ENCODE measurements at regions not wholly inside any gene's neighbourhood (a gene's known extent, or its start where the extent isn't known, plus 50 kb on each side); places are given as distances from the start of the nearest gene placed in this dataset.
A peak's percentile ranks its signal among the peaks of the same experiment; 100 is the strongest.
"Not testable (repeated sequence)": the region's sequence is repeated elsewhere in the genome, so short reads cannot be mapped to it uniquely, and the experiment has no call there.

DNA sequence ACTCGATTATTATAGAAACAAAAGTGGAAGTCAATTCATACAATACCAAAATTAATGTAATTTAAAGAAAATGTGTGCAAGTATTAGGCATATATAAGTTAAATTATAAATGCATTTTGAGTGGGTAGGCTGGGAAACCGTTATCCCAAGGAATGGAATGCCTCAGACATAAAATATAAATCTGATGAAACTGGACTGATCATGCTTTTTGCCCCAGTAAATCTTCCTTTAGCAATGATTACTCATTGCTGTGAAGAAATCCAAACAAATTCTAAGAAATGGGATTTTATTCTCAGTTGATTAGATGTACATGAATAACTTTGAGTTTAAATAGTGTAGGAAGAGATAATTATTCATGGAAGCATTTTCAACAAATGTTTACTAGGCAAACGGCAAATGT is 185.5 kb upstream of the KCNMB2 start:
- DNase-seq = no peak

DNA sequence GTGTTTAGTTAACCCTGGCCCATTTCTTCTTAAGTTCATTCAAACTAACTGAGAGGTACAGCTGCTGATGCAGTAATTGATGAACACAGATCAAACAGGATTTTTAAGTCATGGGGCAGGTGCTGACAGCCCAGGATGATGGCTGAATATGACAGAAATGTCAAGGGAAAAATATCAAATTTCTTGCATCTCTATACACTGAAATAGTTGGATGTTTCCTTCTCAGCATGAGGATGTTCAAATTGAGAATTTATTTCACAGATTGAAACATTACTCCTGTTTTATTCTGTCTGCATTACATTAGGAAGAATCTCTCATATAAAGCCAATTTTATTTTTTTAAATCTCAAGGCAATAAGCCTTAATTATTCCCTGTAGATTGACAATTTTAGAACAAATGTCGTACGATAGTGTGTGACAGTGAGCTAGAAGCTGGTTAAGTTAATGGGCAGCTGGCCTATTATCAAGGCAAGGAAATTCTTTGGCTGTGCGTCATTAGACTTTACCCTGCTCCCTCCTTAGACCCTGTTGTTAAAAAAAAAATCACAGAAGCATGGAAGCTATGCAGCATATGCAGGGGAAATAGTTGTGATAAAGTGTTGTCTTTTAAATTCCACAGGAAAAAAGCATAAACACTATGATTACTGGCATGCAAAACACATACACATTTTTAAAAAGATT is 183.8 kb upstream of the KCNMB2 start:
- DNase-seq = peak; percentile 85

DNA sequence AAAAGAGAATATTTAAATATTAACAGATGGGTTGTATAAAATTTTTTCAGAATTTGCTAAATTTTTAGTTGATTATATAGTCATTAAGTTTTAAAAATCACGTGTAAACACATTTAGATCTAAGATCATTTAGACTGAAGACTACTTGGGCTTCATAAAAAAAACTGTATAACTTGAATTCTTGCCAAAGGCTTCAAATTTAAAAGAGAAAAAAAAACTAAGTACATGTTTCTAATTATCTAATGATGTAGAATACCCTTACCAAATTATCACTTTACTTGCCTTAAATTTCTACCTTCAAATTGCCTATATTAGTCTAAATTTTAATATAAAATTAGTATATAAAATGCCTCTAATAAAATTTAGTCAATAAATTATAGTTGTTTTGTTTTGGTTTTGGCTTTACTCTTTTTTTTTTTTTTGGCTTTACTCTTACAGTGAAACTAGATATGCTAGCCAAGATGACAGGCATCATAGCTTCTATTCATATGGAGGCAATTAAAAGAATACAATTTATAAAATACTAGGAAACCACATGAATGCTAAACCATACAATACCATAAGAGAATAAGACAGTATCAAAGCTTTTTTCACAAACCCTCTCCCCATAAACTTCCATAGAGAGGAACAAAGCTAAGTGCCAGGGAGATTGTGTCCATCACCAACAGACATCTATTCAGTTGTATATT is 183.1 kb upstream of the KCNMB2 start:
- DNase-seq = no peak

DNA sequence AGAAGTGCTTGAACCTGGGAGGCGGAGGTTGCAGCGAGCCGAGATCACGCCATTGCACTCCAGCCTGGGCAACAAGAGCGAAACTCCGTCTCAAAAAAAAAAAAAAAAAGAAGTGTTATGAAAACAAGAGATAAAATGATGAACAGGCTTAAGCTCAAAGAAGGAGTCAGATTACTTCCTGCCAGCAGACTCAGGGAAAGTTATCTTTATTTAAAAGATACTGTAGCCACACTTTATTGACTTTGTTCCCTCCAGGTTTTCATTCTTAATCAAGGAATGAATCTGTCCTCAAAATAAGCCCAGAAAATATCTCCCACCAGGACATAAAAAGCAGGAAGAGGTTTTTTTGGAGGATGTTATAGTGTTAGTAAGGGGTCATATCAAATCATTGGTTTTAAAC is 176.5 kb upstream of the KCNMB2 start:
- no peak for DNase-seq

DNA sequence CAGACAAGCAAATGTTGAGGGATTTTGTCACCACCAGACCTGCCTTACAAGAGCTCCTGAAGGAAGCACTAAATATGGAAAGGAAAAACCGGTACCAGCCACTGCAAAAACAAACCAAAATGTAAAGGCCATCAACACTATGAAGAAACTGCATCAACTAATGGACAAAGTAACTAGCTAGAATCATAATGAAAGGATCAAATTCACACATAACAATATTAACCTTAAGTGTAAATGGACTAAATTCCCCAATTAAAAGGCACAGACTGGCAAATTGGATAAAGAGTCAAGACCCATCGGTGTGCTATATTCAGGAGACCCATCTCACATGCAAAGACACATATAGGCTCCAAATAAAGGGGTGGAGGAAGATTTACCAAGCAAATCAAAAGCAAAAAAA is 173.2 kb upstream of the KCNMB2 start:
- DNase-seq = not testable (repeated sequence)

DNA sequence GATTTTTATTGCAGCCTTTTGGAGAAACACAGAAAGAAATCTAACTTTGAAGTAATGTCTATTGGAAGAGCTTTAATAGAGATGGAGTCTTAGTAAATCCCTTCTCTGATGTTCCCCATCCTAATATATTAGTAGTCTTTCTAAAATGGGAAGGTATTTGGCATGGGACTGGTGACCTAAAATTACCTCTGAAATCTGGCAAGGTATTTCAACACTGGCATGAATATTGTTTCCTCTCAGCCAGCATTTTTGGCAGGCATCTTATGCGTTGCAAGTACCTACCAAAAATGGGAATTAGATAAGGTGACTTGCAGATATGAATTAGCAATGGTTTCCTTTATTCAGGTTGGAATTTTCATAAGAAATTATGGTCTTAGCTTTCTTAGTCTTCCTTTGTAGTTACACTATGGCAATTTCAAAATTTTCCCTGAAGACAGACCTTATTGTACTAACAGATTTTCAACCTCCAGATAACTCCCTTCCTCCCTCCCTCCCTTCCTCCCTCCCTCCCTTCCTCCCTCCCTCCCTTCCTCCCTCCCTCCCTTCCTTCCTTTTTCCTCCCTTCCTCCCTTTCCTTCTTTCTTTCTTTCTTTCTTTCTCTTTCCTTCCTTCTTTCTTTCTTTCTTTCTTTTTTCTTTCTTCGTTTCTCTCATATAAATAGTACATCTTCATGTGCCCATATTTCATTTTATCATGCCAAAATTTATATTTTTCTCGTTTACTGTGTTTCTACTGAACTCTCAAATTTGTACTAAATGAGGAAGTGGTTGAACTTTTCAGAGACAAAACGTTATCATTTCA is 168.2 kb upstream of the KCNMB2 start:
- DNase-seq = peak; percentile 56

DNA sequence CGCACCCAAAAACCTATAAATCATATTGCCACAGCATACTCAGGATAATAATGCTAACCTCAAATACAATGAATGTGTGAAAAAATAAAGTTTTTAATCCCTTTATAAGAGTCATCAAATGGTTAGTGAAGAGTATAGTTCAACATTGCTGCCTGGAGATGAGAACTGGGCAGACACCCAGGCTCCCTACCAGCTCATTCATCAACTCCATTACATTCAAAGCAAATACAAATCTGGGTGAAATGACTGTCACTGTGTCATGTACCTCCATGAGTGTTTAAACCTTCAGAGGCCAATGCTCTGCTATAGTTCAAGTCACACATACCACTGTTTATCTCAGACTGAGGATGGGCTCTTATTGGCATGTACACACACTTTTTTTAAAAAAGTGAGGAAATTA is 167.2 kb upstream of the KCNMB2 start:
- DNase-seq = no peak

DNA sequence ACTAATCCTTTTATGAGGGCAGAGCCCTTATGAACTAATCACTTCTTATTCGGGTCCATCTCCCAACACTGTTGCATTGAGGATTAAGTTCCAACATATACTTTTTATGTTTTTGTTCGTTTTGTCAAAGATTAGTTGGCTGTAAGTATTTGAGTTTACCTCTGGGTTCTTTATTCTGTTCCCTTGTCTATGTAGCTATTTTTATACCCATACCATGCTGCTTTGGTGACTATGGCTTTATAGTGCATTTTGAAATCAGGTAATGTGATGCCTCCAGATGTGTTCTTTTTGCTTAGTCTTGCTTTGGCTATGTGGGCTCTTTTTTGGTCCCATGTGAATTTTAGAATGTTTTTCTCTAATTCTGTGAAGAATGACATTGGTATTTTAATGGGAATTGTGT is 166.4 kb upstream of the KCNMB2 start:
- DNase-seq = no peak

DNA sequence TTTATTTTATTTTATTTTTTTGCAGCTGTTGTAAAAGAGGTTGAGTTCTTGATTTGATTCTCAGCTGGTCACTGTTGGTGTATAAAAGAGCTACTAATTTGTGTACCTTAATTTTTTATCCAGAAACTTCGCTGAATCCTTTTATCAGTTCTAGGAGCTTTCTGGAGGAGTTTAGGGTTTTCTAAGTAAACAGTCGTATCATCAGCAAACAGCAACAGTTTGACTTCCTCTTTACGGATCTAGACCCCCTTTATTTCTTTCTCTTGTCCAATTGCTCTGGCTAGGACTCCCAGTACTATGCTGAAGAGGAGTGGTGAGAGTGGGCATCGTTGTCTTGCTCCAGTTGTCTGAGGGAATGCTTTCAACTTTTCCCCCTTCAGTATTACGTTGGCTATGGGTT is 165.8 kb upstream of the KCNMB2 start:
- DNase-seq = no peak

DNA sequence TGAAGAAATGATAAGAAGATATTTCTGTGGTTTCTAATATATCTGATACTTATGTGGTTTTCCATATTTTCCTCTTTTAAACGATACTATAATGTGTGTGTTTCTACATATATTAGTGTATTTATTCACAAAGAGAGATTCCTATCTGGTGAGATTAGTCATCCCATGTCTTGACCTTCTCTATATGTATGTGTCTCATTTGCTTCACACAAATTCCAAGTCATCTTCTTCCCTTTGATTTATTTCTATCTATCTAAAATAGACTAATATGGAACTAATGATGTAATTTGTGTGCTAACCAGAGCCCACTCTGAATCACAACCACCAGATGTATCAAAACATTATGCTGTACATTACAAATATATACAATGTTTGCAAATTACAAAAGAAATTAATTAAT is 154.7 kb upstream of the KCNMB2 start:
- no peak for DNase-seq

DNA sequence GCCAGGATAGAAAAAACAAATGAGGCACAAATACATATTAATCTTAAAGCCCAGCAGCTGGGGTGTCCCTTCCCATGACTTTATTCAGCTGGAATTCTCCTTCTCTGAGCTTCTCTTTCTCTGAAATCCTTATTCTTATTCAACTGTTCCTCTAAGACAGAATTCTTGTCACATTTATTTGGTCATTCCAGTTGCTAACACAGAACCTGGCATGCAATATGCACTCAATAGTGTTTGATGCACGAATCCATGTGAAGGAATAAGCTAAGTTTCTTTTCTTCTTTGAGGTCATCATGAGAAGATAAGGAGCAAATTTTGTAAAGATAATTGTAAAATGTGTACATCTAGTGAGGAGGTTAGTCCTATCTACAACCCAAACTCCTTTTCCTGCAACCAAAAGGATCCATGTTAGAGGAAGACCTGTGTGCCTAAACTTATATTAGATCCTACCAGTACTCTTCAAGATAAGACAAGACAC is 154.2 kb upstream of the KCNMB2 start:
- DNase-seq = no peak

DNA sequence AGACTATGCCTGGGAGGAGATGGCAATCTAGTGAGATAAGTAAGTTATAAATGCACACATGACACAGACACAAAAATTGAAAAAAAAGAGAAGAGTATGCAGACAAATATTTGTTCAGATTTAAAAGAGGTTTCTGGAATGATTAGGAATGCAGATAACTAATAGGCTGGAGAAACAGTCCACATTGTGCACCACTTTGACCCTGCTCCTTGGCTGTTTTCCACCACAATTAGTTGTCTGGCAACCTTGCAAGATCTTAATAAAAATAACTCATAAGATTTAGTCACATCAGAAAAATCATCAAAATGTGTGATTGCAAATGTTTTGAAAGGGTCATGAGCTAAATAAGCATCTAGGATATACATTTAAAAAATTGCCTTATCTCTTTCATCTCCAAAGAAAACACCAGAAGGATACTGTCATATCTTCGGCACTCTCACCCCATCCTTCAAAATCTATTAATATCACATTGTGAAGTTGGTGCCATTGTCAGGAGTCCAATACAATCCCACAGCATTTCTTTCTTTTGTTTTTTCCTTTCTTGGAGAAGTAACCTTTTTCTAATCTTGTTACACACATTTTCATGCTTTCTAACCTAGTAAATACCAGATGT is 153.7 kb upstream of the KCNMB2 start:
- peak; percentile 19 for DNase-seq

DNA sequence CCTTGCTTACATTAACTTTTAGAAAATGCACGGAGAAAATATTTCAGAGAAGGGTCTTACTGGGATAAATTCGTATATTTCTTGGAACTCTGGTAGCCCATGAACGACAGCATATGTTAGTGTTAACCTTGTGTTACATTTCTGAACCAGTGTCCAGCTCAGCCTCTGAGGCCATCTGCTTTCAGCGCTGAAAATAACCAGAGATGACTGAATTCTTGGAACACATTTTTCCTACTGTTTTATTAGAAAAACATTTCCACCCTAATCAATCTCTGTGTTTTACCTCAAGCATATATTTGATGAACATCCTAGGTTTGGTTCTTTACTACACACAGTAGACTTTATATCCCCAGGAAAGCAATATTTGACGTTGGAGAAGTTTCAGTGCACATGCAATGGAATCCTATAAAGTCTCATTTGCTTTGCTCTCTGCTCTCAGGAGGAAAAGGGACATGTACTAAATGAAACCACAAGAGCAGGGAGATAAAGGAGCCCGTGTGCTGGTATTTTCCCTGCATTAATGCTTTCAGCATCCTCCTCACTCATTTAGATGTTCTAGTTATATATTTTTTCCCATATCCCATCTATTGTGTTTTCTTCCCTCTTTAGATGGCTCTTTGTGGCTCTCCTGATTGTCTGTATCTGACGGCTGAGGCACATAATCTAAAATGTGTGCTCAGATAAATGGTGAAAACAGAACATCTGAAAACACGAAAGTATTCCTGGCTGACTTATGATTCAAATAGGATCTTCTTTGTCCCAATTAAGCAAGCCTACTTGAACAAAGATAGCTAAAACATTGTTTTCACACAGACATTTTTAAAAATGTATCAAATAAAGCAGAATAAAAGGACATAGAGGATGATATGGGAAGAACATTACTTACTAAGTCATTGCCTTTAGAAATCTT is 151.7 kb upstream of the KCNMB2 start:
- no peak for DNase-seq

DNA sequence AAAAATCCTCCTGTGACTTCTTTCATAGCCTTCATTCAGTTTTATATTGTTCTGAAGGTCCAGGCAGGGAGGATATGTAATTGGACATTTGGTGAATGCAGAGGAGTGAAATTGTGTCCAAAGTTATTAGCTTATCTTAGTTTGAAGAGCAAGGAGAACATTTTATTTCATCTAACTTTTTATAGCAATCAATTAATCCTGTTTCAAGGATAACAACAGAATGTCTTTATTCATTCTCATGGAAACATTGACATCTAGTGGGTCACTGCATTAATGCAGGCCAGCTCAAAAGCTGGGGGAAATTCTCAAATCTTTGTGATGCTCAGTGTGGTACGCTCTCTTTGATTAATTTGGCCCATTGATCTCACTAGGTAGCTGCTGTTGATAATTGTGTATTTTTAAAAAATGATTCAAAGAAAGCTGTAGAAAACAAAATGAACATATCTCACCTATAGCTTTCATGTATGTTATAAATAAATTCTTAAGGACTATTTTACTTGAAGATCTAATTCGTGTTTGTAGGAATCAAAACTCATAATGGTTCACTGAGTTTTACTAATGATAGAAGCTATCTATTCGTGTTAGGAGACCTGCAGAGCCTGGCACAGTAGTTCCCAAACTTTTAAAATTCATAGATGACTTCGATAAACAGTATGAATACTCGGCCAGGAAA is 150.8 kb upstream of the KCNMB2 start:
- DNase-seq = no peak

DNA sequence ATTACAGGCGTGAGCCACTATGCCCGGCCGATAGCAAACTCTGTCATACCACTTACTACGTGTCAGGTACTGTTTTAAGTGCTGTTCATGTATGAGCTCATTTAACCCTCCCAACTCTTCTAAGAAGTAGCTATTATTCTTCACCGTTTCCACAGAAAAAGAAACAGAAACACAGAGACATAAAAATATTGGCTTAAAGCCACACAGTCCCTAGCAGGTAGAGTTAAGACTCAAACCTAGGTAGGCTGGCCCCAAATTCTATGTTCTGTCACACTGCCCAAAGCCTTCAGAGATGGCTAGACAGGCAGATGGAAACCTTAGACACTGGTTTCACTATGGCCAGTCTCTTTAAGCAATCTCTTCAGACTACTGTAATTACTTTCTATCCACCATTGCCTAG is 149.8 kb upstream of the KCNMB2 start:
- DNase-seq = no peak

DNA sequence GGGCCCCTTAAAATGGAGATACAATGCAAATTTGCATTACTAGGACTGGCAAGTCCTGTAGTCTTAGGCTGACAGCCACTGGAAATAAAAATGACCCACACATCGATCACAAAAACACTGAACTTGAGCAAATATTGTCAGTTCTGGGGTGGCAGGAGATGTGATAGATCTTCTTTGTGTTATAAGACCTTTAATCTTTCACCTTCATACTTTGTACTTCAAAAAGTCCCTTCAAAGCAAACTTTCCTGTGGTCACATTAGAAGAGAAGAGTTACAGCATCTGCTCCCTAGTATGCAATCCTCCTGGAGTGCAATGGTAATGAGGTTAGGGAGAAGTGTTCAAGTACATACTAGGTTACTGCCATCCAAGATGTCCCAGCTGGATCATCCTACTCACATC is 149.4 kb upstream of the KCNMB2 start:
- DNase-seq = no peak

DNA sequence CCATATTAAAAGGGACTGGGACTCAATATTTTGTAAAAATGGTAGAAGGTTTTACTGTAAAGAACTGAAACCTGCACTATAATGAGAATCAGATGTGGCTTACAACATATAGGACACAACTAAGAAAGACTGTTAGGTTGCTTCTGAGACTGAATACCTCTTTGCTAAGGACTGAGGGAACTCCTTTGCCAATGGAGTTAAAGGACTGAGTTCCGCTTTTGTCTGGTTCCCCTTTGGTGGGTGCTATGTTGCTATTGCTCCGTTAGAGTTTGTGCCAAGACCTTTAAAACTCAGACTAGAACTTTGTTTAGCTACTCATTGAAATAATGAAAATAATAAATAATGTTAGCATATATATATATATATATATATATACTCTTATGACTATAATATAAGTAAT is 147.8 kb upstream of the KCNMB2 start:
- DNase-seq = no peak

DNA sequence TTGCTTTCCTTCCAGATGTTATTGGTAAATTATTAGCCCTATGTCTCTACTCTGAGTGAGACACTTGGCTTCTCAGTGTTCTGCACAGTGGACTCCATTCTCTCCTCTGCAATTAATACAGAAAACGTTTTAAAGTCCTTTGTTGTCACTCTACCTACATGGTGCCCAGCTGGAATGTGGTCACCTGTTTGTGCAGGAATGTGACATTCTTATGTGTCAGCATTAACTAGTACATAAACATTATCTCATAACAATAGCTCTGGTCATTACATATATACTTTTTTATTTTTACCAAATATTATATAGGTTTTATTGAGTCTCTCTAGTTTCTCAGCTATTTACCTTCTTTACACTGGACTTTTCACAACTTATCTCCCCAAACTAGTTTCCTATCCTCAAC is 147.0 kb upstream of the KCNMB2 start:
- no peak for DNase-seq

DNA sequence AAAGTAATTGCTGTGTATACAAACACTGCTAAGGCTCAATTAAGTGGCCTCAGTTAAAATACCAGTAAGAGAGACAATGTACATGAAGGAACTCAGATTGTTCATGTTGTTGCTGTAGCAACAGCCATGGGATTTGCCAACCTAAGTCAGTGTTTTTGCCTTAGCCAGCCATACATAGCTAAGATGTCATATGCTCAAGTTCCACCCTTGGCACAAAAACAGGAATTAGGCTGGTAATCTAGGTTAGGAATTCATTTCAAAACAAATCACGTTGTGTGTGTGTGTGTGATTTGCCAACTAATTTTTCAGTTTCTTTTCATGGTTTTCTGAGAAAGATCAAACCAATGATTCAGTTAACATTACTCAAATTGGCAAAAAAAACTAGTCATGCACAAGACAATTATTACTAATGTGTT is 143.7 kb upstream of the KCNMB2 start:
- DNase-seq = peak; percentile 22

DNA sequence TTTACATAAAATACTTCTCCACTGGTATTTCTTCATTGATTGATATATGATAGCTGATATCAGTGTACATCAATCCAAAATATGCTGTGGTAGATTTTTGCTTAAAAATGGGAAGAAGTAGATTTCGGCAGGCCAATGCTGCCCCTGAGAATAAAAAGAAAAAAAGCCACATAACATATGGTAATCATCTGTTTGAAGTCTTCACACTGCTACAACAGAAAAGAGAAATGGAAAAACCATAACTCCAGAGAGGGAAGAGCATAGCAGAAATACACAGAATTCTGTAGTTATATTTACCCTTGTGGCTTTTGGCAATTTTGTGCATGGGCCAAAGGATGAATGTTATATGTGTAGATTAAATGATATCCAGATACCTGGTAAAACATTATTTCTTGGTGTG is 143.1 kb upstream of the KCNMB2 start:
- DNase-seq = no peak

DNA sequence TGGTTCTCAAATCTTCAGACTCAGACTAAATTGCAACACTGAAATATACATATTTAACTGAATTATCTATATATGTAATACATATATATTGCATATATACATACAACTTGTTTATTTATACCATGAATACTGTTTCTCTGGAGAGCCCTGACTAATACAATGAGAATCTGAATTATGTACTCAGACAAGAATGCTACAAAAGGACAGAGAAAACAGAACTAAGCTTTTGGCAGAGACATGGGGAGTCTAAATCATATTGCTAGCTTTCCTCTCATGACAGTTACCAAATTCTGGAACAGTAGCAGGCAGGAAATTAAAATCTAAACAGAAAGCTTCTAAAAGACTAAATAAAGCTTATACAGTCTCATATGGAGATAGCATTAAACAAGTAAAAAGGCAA is 142.4 kb upstream of the KCNMB2 start:
- peak; percentile 61 for DNase-seq

DNA sequence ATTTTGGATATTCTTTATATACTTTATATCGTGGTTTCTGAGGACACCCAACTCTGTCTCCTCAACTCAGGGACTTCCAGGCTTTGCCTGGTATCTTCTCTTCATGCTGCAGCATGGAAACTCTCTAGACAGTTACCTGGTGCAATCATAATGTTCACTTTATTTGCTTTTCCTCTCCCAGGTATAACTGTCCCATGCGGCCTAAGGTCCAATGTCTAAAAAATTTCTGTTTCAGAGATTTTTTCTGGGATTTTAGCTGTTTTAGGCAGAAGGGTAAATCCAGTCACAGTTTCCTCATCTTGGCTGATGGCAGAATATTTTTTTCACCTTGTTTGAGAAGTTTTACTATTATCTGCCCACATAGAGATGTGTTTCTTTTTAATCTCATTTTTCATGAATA is 139.9 kb upstream of the KCNMB2 start:
- no peak for DNase-seq

All from NCI-H226 (cell line).